Right atrium auricular region (tissue), 2 donors: ENCODE measurements at regions not wholly inside any gene's neighbourhood (a gene's known extent, or its start where the extent isn't known, plus 50 kb on each side); places are given as distances from the start of the nearest gene placed in this dataset.
A peak's percentile ranks its signal among the peaks of the same experiment; 100 is the strongest.
"Not testable (repeated sequence)": the region's sequence is repeated elsewhere in the genome, so short reads cannot be mapped to it uniquely, and the experiment has no call there.

Source experiments
- DNase-seq: peaks from one replicate; pipeline ENCODE4 v3.0.0-alpha.2; 2019; ENCODE audit warnings: low spot score
- H3K27ac ChIP-seq, 2 donors: fragments of 200-600 bp; sonication (generic); 1 replicate in 1 of 2; 2 replicates in 1 of 2; pipeline ENCODE4 v1.5.1; 2016 to 2019
- H3K27me3 ChIP-seq, 2 donors: fragments of 200-600 bp; sonication (generic); one replicate each; pipeline versions ENCODE4 v1.5.1 to v1.6.0; 2017 to 2019
- H3K36me3 ChIP-seq: fragments of 200-600 bp; sonication (generic); one replicate; pipeline ENCODE4 v1.5.1; 2016
- H3K4me1 ChIP-seq, 2 donors: fragments of 200-600 bp; sonication (generic); one replicate each; pipeline versions ENCODE4 v1.5.1 to v1.6.0; 2017 to 2019
- H3K4me3 ChIP-seq, 2 donors: fragments of 200-600 bp; sonication (generic); 1 replicate in 1 of 2; 2 replicates in 1 of 2; pipeline ENCODE4 v1.5.1; 2017 to 2019; ENCODE audit warnings: mild to moderate bottlenecking in 1 of 2, moderate library complexity in 1 of 2
- H3K9me3 ChIP-seq, 2 donors: fragments of 200-600 bp; sonication (generic); one replicate each; pipeline ENCODE4 v1.5.1; 2019
- CTCF ChIP-seq, 2 donors: fragments of 200-600 bp; sonication (generic); IDR thresholded peaks; one replicate each; pipeline ENCODE4 v1.5.1; 2019; ENCODE audit warnings: antibody characterized with exemption in 2 of 2

GRCh38 chr20:25984933-25985332 is 288.3 kb upstream of the ZNF337 start:
- no peak overlapping the region for H3K27ac ChIP-seq
- H3K27me3 ChIP-seq, result no peaks in the 10 kb centered on the region
- no peaks in the 10 kb centered on the region for H3K36me3 ChIP-seq
- peaks cover 0 to 5% of the 10 kb centered on the region in 2 donors for H3K4me1 ChIP-seq
- no peak for DNase-seq
- H3K9me3 ChIP-seq, result no peaks in the 10 kb centered on the region
- TF ChIP-seq CTCF (IDR thresholded peaks at IDR 0.05), result no peak
- peak overlapping the region; percentile 31 to 43 for H3K4me3 ChIP-seq

GRCh38 chr20:25982701-25983100 is 286.0 kb upstream of the ZNF337 start:
- not testable (repeated sequence) for H3K27me3 ChIP-seq

GRCh38 chr20:25978450-25979190 is 282.0 kb upstream of the ZNF337 start:
- not testable (repeated sequence) for H3K9me3 ChIP-seq, H3K36me3 ChIP-seq, H3K27me3 ChIP-seq, DNase-seq, H3K27ac ChIP-seq, H3K4me1 ChIP-seq, H3K4me3 ChIP-seq

More at GRCh38 chr20:25982701-25983100, 286.0 kb upstream of the ZNF337 start:
- H3K4me1 ChIP-seq, H3K9me3 ChIP-seq, H3K27ac ChIP-seq, H3K4me3 ChIP-seq, DNase-seq, H3K36me3 ChIP-seq: not testable (repeated sequence)

DNA sequence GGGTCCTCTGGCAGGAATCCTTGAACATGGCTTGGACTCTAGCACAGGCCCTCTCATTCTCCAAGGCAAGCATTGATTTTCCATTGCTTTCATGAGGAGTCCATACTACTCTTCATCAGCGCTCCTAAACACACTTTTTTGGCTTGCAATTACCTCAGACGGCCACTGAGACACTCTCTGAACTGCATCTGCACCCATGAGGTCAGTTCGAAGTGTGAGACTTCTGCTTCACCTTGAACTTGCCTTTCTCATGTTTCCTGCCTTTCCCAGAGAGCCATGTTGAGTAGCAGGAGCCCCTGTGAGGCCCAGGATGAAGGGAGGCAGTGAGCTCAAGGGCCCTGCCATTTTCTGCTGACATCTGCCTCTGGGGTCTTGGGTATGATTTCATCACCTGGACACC is 279.2 kb upstream of the ZNF337 start:
- DNase-seq, H3K4me3 ChIP-seq, H3K27me3 ChIP-seq, H3K9me3 ChIP-seq, H3K27ac ChIP-seq, H3K36me3 ChIP-seq, H3K4me1 ChIP-seq: not testable (repeated sequence)

- H3K4me1 ChIP-seq, H3K27me3 ChIP-seq, H3K9me3 ChIP-seq, H3K36me3 ChIP-seq, H3K27ac ChIP-seq, H3K4me3 ChIP-seq, DNase-seq: not testable (repeated sequence)
These were observed 268.6 kb upstream of the ZNF337 start for GRCh38 chr20:25965203-25965602.

GRCh38 chr20:25953876-25954275 is 257.2 kb upstream of the ZNF337 start:
- not testable (repeated sequence) for H3K27ac ChIP-seq, DNase-seq, H3K4me3 ChIP-seq, H3K36me3 ChIP-seq, H3K9me3 ChIP-seq, H3K27me3 ChIP-seq, H3K4me1 ChIP-seq

DNA sequence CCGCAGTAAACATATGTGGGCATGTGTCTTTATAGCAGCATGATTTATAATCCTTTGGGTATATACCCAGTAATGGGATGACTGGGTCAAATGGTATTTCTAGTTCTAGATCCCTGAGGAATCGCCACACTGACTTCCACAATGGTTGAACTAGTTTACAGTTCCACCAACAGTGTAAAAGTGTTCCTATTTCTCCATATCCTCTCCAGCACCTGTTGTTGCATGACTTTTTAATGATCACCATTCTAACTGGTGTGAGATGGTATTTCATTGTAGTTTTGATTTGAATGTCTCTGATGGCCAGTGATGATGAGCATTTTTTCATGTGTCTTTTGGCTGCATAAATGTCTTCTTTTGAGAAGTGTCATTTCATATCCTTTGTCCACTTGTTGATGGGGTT is 238.6 kb upstream of the ZNF337 start:
- H3K9me3 ChIP-seq, DNase-seq, H3K4me3 ChIP-seq, H3K36me3 ChIP-seq, H3K4me1 ChIP-seq, H3K27me3 ChIP-seq, H3K27ac ChIP-seq: not testable (repeated sequence)

DNA sequence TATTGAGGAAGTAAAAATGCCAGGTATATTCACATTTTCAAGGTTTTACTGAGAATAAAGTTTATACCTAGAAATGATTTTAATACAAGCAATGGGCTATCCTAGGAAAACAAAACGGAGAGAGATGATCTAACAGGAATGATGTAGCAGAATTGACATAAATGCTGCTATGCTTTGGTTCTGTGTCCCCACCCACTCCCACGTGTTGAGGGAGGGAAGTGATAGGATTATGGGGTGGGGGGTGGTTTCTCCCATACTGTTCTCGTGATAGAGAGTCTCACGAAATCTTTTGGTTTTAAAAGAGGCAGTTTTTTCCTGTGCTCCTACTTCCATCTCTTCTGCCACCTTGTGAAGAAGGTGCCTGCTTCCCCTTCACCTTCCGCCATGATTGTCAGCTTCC is 236.2 kb upstream of the ZNF337 start:
- H3K27ac ChIP-seq, H3K4me3 ChIP-seq, H3K4me1 ChIP-seq, H3K36me3 ChIP-seq, H3K27me3 ChIP-seq, H3K9me3 ChIP-seq, DNase-seq: not testable (repeated sequence)

DNA sequence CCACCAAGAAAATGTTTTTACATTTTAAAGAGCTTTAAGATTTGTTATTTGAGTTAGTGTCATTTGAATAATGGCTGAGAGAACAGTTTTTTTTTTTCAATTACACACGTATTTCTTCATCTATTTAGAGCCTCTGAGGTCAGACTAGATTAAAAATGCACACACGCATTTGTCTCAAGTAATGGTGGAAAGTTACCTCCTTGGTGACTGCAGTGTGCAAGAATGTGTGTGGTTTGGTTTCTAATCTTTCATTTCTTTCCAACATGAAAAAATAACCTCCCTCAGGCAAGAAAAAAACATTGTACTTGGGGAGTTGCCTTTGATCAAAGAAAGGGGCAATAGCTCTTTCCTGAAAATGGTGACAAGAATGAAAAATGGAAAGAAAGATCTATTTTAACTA is 235.5 kb upstream of the ZNF337 start:
- H3K4me1 ChIP-seq, DNase-seq, H3K9me3 ChIP-seq, H3K4me3 ChIP-seq, H3K27me3 ChIP-seq, H3K27ac ChIP-seq, H3K36me3 ChIP-seq: not testable (repeated sequence)

- not testable (repeated sequence) for H3K9me3 ChIP-seq, DNase-seq, H3K4me1 ChIP-seq, H3K36me3 ChIP-seq, H3K4me3 ChIP-seq, H3K27ac ChIP-seq, H3K27me3 ChIP-seq
These were observed 205.7 kb upstream of the ZNF337 start for GRCh38 chr20:25902321-25902720.

DNA sequence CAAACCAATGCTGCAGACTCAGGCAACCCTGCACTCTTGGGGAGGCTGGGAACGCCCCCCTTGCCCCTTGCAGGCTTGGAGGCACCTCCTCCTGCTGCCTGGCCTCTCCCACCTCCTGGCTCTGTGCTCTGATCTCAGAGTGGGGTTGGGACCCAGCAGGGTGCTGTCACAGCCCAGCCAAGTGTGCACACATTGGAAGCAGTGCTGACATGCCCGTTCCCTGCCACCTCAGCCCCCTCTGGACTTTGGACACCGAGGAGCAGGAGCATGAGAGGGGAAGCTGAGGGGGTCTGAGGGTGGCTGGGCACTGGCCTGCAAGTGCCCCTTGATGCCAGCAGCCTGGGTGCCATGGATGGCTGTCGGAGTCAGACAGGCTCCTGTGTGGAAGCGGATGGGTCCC is 202.0 kb upstream of the ZNF337 start:
- H3K27ac ChIP-seq, H3K4me3 ChIP-seq, H3K36me3 ChIP-seq, H3K9me3 ChIP-seq, DNase-seq, H3K27me3 ChIP-seq, H3K4me1 ChIP-seq: not testable (repeated sequence)

DNA sequence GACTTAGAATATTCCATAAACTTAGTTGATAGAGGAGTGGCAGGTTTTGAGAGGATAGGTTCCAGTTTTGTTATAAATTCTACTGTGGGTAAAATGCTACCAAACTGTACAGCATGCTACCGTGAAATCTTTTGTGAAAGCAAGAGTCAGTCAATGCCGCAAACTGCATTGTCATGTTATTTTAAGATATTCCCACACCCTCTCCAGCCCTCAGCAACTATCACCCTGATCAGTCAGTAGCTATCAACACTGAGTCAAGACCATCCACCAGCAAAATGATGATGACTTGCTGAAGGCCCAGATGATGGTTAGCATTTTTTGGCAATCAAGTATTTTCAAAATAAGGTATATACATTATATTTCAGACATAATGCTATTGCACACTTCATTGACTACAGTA is 182.4 kb upstream of the ZNF337 start:
- not testable (repeated sequence) for H3K9me3 ChIP-seq, H3K4me3 ChIP-seq, H3K36me3 ChIP-seq, DNase-seq, H3K4me1 ChIP-seq, H3K27ac ChIP-seq, H3K27me3 ChIP-seq

- H3K27ac ChIP-seq, H3K36me3 ChIP-seq, DNase-seq, H3K9me3 ChIP-seq, H3K27me3 ChIP-seq: not testable (repeated sequence)
- Histone ChIP-seq H3K4me1 (peaks cover 0 to 30% of the 10 kb centered on the region in 2 donors), H3K4me3 (peak overlapping the region; percentile 36 to 55)
These were observed 172.0 kb upstream of the ZNF337 start for GRCh38 chr20:25868650-25868979.
